ENCODE measurements at regions not wholly inside any gene's neighbourhood (a gene's known extent, or its start where the extent isn't known, plus 50 kb on each side); places are given as distances from the start of the nearest gene placed in this dataset.

DNA sequence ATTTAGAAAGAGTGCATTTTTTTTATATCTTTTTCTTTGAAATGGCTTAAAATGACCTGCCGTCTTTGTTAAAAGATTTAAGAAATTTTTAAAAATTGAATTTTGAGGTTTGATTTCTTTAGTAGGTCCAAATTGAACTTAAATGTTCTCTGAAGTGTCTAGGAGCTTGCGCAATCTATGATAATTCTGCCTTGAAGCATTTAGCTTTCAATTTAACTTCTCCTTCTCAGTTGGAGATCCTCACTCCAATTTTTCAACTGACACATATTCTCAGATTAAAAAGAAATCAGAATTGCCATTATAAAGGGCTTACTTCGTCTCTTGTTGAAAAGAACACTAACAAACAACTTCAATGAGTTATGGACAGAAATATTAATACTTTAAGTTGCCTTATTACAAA lies 273.5 kb downstream of the TMA16 start:
- TF ChIP-seq KDM1A (IDR thresholded peaks at IDR 0.05; ENCODE audit: borderline replicate concordance, low read length) (no peak), CEBPB (IDR thresholded peaks at IDR 0.05; ENCODE audit: low read depth, low read length) (peak; percentile 69; the same call in 1 of the 2 replicates)
- Histone ChIP-seq H3K4me3 (ENCODE audit: extremely low read depth in 1 of 4, insufficient read depth in 2 of 4, low read depth in 3 of 4, low read length in 4 of 4) (no peak overlapping the region), H3K14ac (ENCODE audit: insufficient read length) (no peak overlapping the region), H3K56ac (replicated peaks; ENCODE audit: insufficient read length, low read depth, low read length) (no peak overlapping the region), H3K4me2 (ENCODE audit: insufficient read depth in 1 of 2, low read depth in 2 of 2, low read length in 2 of 2) (no peak overlapping the region), H3K27ac (ENCODE audit: low read depth, low read length) (no peak overlapping the region), H3K4me1 (replicated peaks in 1 of 4; ENCODE audit: control insufficient read depth in 3 of 4, insufficient read depth in 4 of 4, low read length in 3 of 4) (no peaks in the 10 kb centered on the region), H3K36me3 (ENCODE audit: control insufficient read depth in 2 of 4, insufficient read depth in 4 of 4, low read length in 3 of 4) (no peaks in the 10 kb centered on the region), H3K23ac (ENCODE audit: insufficient read length) (no peak overlapping the region), H3K27me3 (replicated peaks in 1 of 4; ENCODE audit: control insufficient read depth in 3 of 4, extremely low read depth in 1 of 4, insufficient read depth in 3 of 4, low read length in 3 of 4) (no peaks in the 10 kb centered on the region), H2BK120ac (replicated peaks; ENCODE audit: low read depth, low read length) (no peak overlapping the region), H2BK15ac (ENCODE audit: low read length) (no peak overlapping the region), H2BK12ac (ENCODE audit: low read depth, low read length) (no peak overlapping the region), H2BK5ac (ENCODE audit: low read depth, low read length) (no peak overlapping the region), H3K79me1 (ENCODE audit: low read depth, low read length) (no peaks in the 10 kb centered on the region), H3K9ac (replicated peaks in 1 of 4; ENCODE audit: extremely low read depth in 1 of 4, low read depth in 3 of 4, low read length in 3 of 4) (no peak overlapping the region), H3K79me2 (ENCODE audit: control insufficient read depth in 1 of 2, insufficient read depth in 2 of 2, low read length in 2 of 2) (no peaks in the 10 kb centered on the region), H4K8ac (ENCODE audit: extremely low read depth, insufficient read depth, low read length) (no peak overlapping the region), H2AK5ac (ENCODE audit: low read depth, low read length) (no peak overlapping the region), H3K4ac (replicated peaks; ENCODE audit: insufficient read length, low read depth, low read length) (no peak overlapping the region), H3K18ac (ENCODE audit: extremely low read depth, low read length) (no peak overlapping the region), H2BK20ac (ENCODE audit: low read length) (no peak overlapping the region), H3K9me3 (ENCODE audit: insufficient read depth in 2 of 2, low read depth in 1 of 2, low read length in 1 of 2) (no peaks in the 10 kb centered on the region), H4K20me1 (replicated peaks in 1 of 2; ENCODE audit: control insufficient read depth in 1 of 2, insufficient read depth in 2 of 2, low read length in 2 of 2) (no peaks in the 10 kb centered on the region), H4K5ac (ENCODE audit: insufficient read length, low read depth, low read length) (no peak overlapping the region), H4K91ac (replicated peaks; ENCODE audit: insufficient read length, low read length) (no peak overlapping the region), H2AFZ (ENCODE audit: low read length) (no peak overlapping the region), H3K23me2 (ENCODE audit: low read depth, low read length) (no peaks in the 10 kb centered on the region; the same call in 1 of the 2 replicates)
- DNase-seq (ENCODE audit: low read depth in 1 of 2, low spot score in 2 of 2) (no peak), FAIRE-seq (no peak)
- ChIA-PET POLR2A (ENCODE audit: partially characterized antibody) (no interaction called here), CTCF (ENCODE audit: partially characterized antibody) (interaction anchor here (4.5 kb wide), 1 partner anchor 9 kb away, joined by 24 read pairs; no protein-coding TSS in a partner anchor)
- WGBS, 2 experiments (ENCODE audit: extremely low coverage in 1 of 2, insufficient coverage in 1 of 2, insufficient read length in 1 of 2, insufficient replicate concordance in 2 of 2, low coverage in 1 of 2, low lambda C conversion rate in 2 of 2, missing lambda C conversion rate in 1 of 2) = 85% methylated on average over 3 of the region's 3 CpGs; no CpG with 5 or more reads in 1 of the 2 experiments

All from H1 (cell line).